ENCODE measurements at regions not wholly inside any gene's neighbourhood (a gene's known extent, or its start where the extent isn't known, plus 50 kb on each side); places are given as distances from the start of the nearest gene placed in this dataset.

- Histone ChIP-seq H3K36me3 (no peaks in the 10 kb centered on the region), H3K4me3 (no peak overlapping the region), H3K9me3 (no peaks in the 10 kb centered on the region), H3K27me3 (no peaks in the 10 kb centered on the region), H3K4me1 (peaks cover 0 to 3% (median 0%) of the 10 kb centered on the region in 4 donors), H3K27ac (no peak overlapping the region)
- TF ChIP-seq CTCF (IDR thresholded peaks at IDR 0.05) (no peak), EP300 (IDR thresholded peaks at IDR 0.05; ENCODE audit: low read depth) (no peak), POLR2A (IDR thresholded peaks at IDR 0.05) (no peak), POLR2AphosphoS5 (IDR thresholded peaks at IDR 0.05) (no peak)
- no peak for DNase-seq
- 67 to 71% methylated on average over 2 of the region's 2 CpGs for WGBS, 2 donors (ENCODE audit: low coverage in 1 of 2)
- intact Hi-C loops (cut with DNase I; ENCODE audit: low total_unique reads) = no loop called here
- in situ Hi-C loops (cut with MboI; ENCODE audit: low pct_ligation_motif_present in 1 of 4, low pct_unique_long_range_greater_than_20kb in 1 of 4, low sequenced_read_pairs in 3 of 4) = no loop called here
Measured at GRCh38 chr4:17373666-17374065, 138.2 kb downstream of the QDPR start.

DNA sequence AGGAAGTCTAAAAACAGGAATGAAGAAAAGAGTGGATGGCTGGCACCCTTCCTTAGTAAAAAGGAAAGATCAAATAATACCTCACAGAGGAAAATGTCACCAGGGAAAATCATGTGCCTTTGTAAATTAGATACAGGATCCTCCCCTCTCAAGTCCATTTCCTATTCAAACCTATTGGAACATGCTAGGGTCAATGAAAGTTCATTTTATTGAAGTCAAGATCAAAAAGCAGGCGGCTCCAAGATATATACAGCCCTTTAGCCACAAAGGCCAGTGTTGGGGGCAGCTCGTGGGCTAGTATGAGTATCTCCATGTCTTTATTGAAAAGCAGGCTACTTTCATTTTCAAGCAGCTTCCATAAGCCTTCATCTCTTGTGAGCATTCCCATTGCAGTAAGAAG, 141.1 kb downstream of the QDPR start:
- Histone ChIP-seq H3K36me3 (no peaks in the 10 kb centered on the region), H3K27ac (no peak overlapping the region), H3K4me1 (peaks cover 0 to 2% (median 0%) of the 10 kb centered on the region in 4 donors), H3K9me3 (no peaks in the 10 kb centered on the region), H3K27me3 (no peaks in the 10 kb centered on the region), H3K4me3 (no peak overlapping the region)
- DNase-seq = no peak
- TF ChIP-seq POLR2AphosphoS5 (IDR thresholded peaks at IDR 0.05) = no peak
- no peak for TF ChIP-seq EP300 (IDR thresholded peaks at IDR 0.05; ENCODE audit: low read depth)
- TF ChIP-seq CTCF (IDR thresholded peaks at IDR 0.05) = no peak
- TF ChIP-seq POLR2A (IDR thresholded peaks at IDR 0.05) = no peak
- intact Hi-C loops (cut with DNase I; ENCODE audit: low total_unique reads) = no loop called here
- in situ Hi-C loops (cut with MboI; ENCODE audit: low pct_ligation_motif_present in 1 of 4, low pct_unique_long_range_greater_than_20kb in 1 of 4, low sequenced_read_pairs in 3 of 4) = no loop called here
- WGBS, 2 donors (ENCODE audit: low coverage in 1 of 2) = 43 to 76% methylated on average over 2 of the region's 2 CpGs

- H3K9me3 ChIP-seq = no peaks in the 10 kb centered on the region
- intact Hi-C loops (cut with DNase I; ENCODE audit: low total_unique reads) (no loop called here), in situ Hi-C loops (cut with MboI; ENCODE audit: low pct_ligation_motif_present in 1 of 4, low pct_unique_long_range_greater_than_20kb in 1 of 4, low sequenced_read_pairs in 3 of 4) (no loop called here)
- no peak overlapping the region for H3K27ac ChIP-seq
- no peaks in the 10 kb centered on the region for H3K27me3 ChIP-seq
- H3K36me3 ChIP-seq = no peaks in the 10 kb centered on the region
- H3K4me3 ChIP-seq = no peak overlapping the region
- TF ChIP-seq CTCF (IDR thresholded peaks at IDR 0.05) = no peak
- TF ChIP-seq EP300 (IDR thresholded peaks at IDR 0.05; ENCODE audit: low read depth) = no peak
- TF ChIP-seq POLR2A (IDR thresholded peaks at IDR 0.05) = no peak
- TF ChIP-seq POLR2AphosphoS5 (IDR thresholded peaks at IDR 0.05) = no peak
- DNase-seq = no peak
- H3K4me1 ChIP-seq = no peaks in the 10 kb centered on the region
Measured at GRCh38 chr4:17368408-17368807, 143.5 kb downstream of the QDPR start.

DNA sequence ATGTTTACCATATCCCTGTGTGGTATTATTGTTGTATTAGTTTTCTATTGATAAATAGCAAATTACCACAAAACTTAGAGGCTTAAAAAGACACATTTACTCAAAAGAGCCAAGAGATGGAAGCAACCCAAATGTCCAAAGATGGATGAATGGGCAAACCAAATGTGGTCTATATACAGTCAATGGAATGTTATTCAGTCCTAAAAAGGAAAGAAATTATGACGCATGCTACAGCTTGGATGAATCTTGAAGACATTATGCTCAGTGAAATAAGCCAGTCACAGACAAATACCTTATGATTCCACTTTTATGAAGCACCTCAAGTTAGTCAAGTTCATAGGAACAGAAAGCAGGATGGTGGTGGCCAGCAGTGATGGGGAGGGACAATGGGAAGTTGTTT, 144.7 kb downstream of the QDPR start:
- Histone ChIP-seq H3K9me3 (no peaks in the 10 kb centered on the region), H3K27ac (no peak overlapping the region), H3K4me1 (no peaks in the 10 kb centered on the region), H3K36me3 (no peaks in the 10 kb centered on the region), H3K4me3 (no peak overlapping the region), H3K27me3 (no peaks in the 10 kb centered on the region)
- in situ Hi-C loops (cut with MboI; ENCODE audit: low pct_ligation_motif_present in 1 of 4, low pct_unique_long_range_greater_than_20kb in 1 of 4, low sequenced_read_pairs in 3 of 4) = no loop called here
- WGBS, 2 donors (ENCODE audit: low coverage in 1 of 2) = 86 to 88% methylated on average over 1 of the region's 1 CpG
- TF ChIP-seq POLR2AphosphoS5 (IDR thresholded peaks at IDR 0.05) (no peak), EP300 (IDR thresholded peaks at IDR 0.05; ENCODE audit: low read depth) (no peak), CTCF (IDR thresholded peaks at IDR 0.05) (no peak)
- DNase-seq = no peak
- intact Hi-C loops (cut with DNase I; ENCODE audit: low total_unique reads) = no loop called here
